ENCODE measurements at regions not wholly inside any gene's neighbourhood (a gene's known extent, or its start where the extent isn't known, plus 50 kb on each side); places are given as distances from the start of the nearest gene placed in this dataset.
"Not testable (repeated sequence)": the region's sequence is repeated elsewhere in the genome, so short reads cannot be mapped to it uniquely, and the experiment has no call there.

GRCh38 chr4:30125868-30126267 lies 594.3 kb upstream of the PCDH7 start:
- DNase-seq (no peak), ATAC-seq (no peak)
- POLR2A ChIA-PET, result no interaction called here
- intact Hi-C loops (cut with micrococcal nuclease), result no loop called here
- H3K4me3 Mint-ChIP-seq, result no peak overlapping the region
- H3K27me3 Mint-ChIP-seq, result no peaks in the 10 kb centered on the region
- TF ChIP-seq CTCF (IDR thresholded peaks at IDR 0.05), result no peak
- H3K4me1 Mint-ChIP-seq (ENCODE audit: low read depth), result no peaks in the 10 kb centered on the region
- H3K36me3 Mint-ChIP-seq (ENCODE audit: low read depth), result no peaks in the 10 kb centered on the region
- CTCF ChIA-PET, result no interaction called here
- H3K27ac Mint-ChIP-seq, result no peak overlapping the region
- peaks cover 7% of the 10 kb centered on the region for H3K9me3 Mint-ChIP-seq

- Mint-ChIP-seq H3K36me3 (ENCODE audit: low read depth) (no peaks in the 10 kb centered on the region), H3K27me3 (no peaks in the 10 kb centered on the region), H3K9me3 (peaks cover 7% of the 10 kb centered on the region), H3K4me3 (no peak overlapping the region), H3K27ac (no peak overlapping the region), H3K4me1 (ENCODE audit: low read depth) (no peaks in the 10 kb centered on the region)
- ChIA-PET POLR2A (no interaction called here), CTCF (no interaction called here)
- no peak for TF ChIP-seq CTCF (IDR thresholded peaks at IDR 0.05)
- ATAC-seq (no peak), DNase-seq (no peak)
- intact Hi-C loops (cut with micrococcal nuclease), result no loop called here
These were observed 593.8 kb upstream of the PCDH7 start for GRCh38 chr4:30126351-30126750.

- H3K4me3 Mint-ChIP-seq; H3K4me1 Mint-ChIP-seq (ENCODE audit: low read depth); H3K36me3 Mint-ChIP-seq (ENCODE audit: low read depth); H3K27ac Mint-ChIP-seq; POLR2A ChIA-PET; ATAC-seq; DNase-seq; CTCF ChIA-PET; intact Hi-C loops (cut with micrococcal nuclease); H3K27me3 Mint-ChIP-seq: not testable (repeated sequence)
- H3K9me3 Mint-ChIP-seq, result peaks cover 11% of the 10 kb centered on the region
These were observed 571.3 kb upstream of the PCDH7 start for GRCh38 chr4:30148828-30149227.

GRCh38 chr4:30149539-30149938 lies 570.6 kb upstream of the PCDH7 start:
- H3K4me1 Mint-ChIP-seq (ENCODE audit: low read depth); H3K36me3 Mint-ChIP-seq (ENCODE audit: low read depth); POLR2A ChIA-PET; H3K27me3 Mint-ChIP-seq; CTCF ChIA-PET; ATAC-seq; H3K27ac Mint-ChIP-seq; intact Hi-C loops (cut with micrococcal nuclease); DNase-seq; H3K4me3 Mint-ChIP-seq: not testable (repeated sequence)
- H3K9me3 Mint-ChIP-seq, result peaks cover 14% of the 10 kb centered on the region

GRCh38 chr4:30153427-30153826 lies 566.7 kb upstream of the PCDH7 start:
- CTCF ChIA-PET, result no interaction called here
- intact Hi-C loops (cut with micrococcal nuclease), result no loop called here

GRCh38 chr4:30160140-30160539 lies 560.0 kb upstream of the PCDH7 start:
- no peak for DNase-seq
- Mint-ChIP-seq H3K4me3 (no peak overlapping the region), H3K27me3 (no peaks in the 10 kb centered on the region), H3K27ac (no peak overlapping the region), H3K36me3 (ENCODE audit: low read depth) (no peaks in the 10 kb centered on the region), H3K4me1 (ENCODE audit: low read depth) (no peaks in the 10 kb centered on the region), H3K9me3 (peaks cover 3% of the 10 kb centered on the region)
- ChIA-PET CTCF (no interaction called here), POLR2A (no interaction called here)
- TF ChIP-seq CTCF (IDR thresholded peaks at IDR 0.05), result no peak
- no peak for ATAC-seq
- intact Hi-C loops (cut with micrococcal nuclease), result no loop called here

More at GRCh38 chr4:30153427-30153826, 566.7 kb upstream of the PCDH7 start:
- no peak overlapping the region for H3K4me3 Mint-ChIP-seq
- DNase-seq (no peak), ATAC-seq (no peak)
- no peaks in the 10 kb centered on the region for H3K36me3 Mint-ChIP-seq (ENCODE audit: low read depth)
- no peak overlapping the region for H3K27ac Mint-ChIP-seq
- H3K27me3 Mint-ChIP-seq, result no peaks in the 10 kb centered on the region
- no peak for TF ChIP-seq CTCF (IDR thresholded peaks at IDR 0.05)
- peaks cover 12% of the 10 kb centered on the region for H3K9me3 Mint-ChIP-seq
- POLR2A ChIA-PET, result no interaction called here
- no peaks in the 10 kb centered on the region for H3K4me1 Mint-ChIP-seq (ENCODE audit: low read depth)

Measured in activated CD8-positive, alpha-beta T cell treated with anti-CD3 and anti-CD28 coated beads for 36 hours (primary cell).